ENCODE measurements at regions not wholly inside any gene's neighbourhood (a gene's known extent, or its start where the extent isn't known, plus 50 kb on each side); places are given as distances from the start of the nearest gene placed in this dataset.

- TF ChIP-seq CTCF (IDR thresholded peaks at IDR 0.05; ENCODE audit: low read depth, low read length) (no peak), MYC (IDR thresholded peaks at IDR 0.05; ENCODE audit: low read depth, low read length) (no peak), MAX (IDR thresholded peaks at IDR 0.05; ENCODE audit: low read depth, low read length) (no peak), POLR2A (IDR thresholded peaks at IDR 0.05; ENCODE audit: extremely low read depth, insufficient read length) (no peak)
These were observed 298.8 kb downstream of the TNS1 start for GRCh38 chr2:217703999-217704398.

Measured in NB4 (cell line).